Fibroblast of villous mesenchyme (primary cell): ENCODE measurements at regions not wholly inside any gene's neighbourhood (a gene's known extent, or its start where the extent isn't known, plus 50 kb on each side); places are given as distances from the start of the nearest gene placed in this dataset.

Experiments used
- DNase-seq: peaks from one replicate; pipeline ENCODE4 v3.0.0-alpha.2; 2010; ENCODE audit warnings: low read depth
- H3K4me3 ChIP-seq: 2 replicates; pipeline ENCODE4 v1.5.1; 2011; ENCODE audit warnings: low read depth, mild to moderate bottlenecking, low read length
- CTCF ChIP-seq: IDR thresholded peaks from 2 replicates; pipeline ENCODE4 v1.5.1; 2012; ENCODE audit warnings: low read depth, mild to moderate bottlenecking, low read length; ENCODE audit not compliant: insufficient read depth

GRCh38 chr1:222329493-222330045 is 218.3 kb downstream of the HHIPL2 start:
- no peak for TF ChIP-seq CTCF
- no peak for DNase-seq
- no peak overlapping the region for H3K4me3 ChIP-seq

- TF ChIP-seq CTCF = no peak
- no peak for DNase-seq
- H3K4me3 ChIP-seq = no peak overlapping the region
Measured at GRCh38 chr1:222326710-222327036, 221.2 kb downstream of the HHIPL2 start.

- no peak overlapping the region for H3K4me3 ChIP-seq
- DNase-seq = no peak
- TF ChIP-seq CTCF = no peak
Measured at GRCh38 chr1:222326006-222326709, 221.7 kb downstream of the HHIPL2 start.

- H3K4me3 ChIP-seq = no peak overlapping the region
- DNase-seq = no peak
- TF ChIP-seq CTCF = no peak
Measured at GRCh38 chr1:222325506-222325905, 222.4 kb downstream of the HHIPL2 start.

- TF ChIP-seq CTCF = no peak
- H3K4me3 ChIP-seq = no peak overlapping the region
- DNase-seq = no peak
Measured at GRCh38 chr1:222314839-222315238, 233.1 kb downstream of the HHIPL2 start.

GRCh38 chr1:222310836-222311235 is 237.1 kb downstream of the HHIPL2 start:
- peak; percentile 7 for DNase-seq
- H3K4me3 ChIP-seq = no peak overlapping the region
- no peak for TF ChIP-seq CTCF

- no peak for TF ChIP-seq CTCF
- no peak for DNase-seq
- H3K4me3 ChIP-seq = no peak overlapping the region
Measured at GRCh38 chr1:222307621-222308020, 240.3 kb downstream of the HHIPL2 start.
